ENCODE measurements at regions not wholly inside any gene's neighbourhood (a gene's known extent, or its start where the extent isn't known, plus 50 kb on each side); places are given as distances from the start of the nearest gene placed in this dataset.

DNA sequence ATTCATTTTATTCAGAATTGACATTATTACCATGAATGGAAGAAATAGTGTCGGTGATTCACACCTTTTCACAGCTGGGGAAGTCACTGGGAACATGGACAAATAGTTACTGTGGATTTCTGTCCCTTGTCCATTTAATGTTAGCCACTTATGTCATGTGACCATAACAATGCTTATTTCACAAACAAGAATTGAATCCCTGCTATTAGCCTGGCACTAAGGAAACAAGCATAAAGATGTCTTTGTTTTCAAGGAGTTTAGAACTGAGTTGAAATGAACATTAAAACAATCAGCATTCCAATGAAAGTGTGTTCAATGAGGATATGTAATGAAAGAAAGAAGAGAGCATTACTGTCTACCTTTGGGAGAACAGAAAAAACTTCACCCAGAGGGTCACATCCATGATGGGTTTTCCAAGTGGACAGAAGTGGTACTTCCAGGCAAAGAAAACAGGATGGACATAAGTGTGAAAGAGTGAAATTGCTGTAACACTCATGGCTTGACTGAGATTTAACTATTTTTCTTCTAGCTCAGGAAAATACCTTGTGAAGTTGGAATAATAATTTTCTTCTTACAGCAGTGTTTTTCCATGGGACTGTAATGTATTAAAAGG is 324.5 kb upstream of the UBE2E3 start:
- no peak for TF ChIP-seq EZH2phosphoT487 (IDR thresholded peaks at IDR 0.05; ENCODE audit: low read length)
- no peak for TF ChIP-seq EZH2 (optimal IDR thresholded peaks at IDR 0.05; ENCODE audit: low read depth, low read length)
- no peak for TF ChIP-seq CTCF (IDR thresholded peaks at IDR 0.05; ENCODE audit: low read length)
- Histone ChIP-seq H3K9me3 (replicated peaks; ENCODE audit: insufficient read depth, low read length) (no peaks in the 10 kb centered on the region), H3K9me2 (replicated peaks; ENCODE audit: insufficient read depth, low read length) (no peaks in the 10 kb centered on the region), H3K27me3 (replicated peaks; ENCODE audit: insufficient read depth, low read length) (no peaks in the 10 kb centered on the region), H3K36me3 (replicated peaks; ENCODE audit: insufficient read depth, low read length) (no peaks in the 10 kb centered on the region), H3K27ac (ENCODE audit: low read length) (no peak overlapping the region), H3K79me2 (ENCODE audit: low read length) (no peaks in the 10 kb centered on the region), H4K20me1 (ENCODE audit: insufficient read depth, low read length) (no peaks in the 10 kb centered on the region), H3K4me3 (ENCODE audit: low read length) (no peak overlapping the region), H3K4me1 (ENCODE audit: low read length) (no peaks in the 10 kb centered on the region), H3F3A (ENCODE audit: insufficient read depth, low read length) (no peaks in the 10 kb centered on the region), H3K4me2 (ENCODE audit: low read depth, low read length) (no peak overlapping the region), H3K9ac (ENCODE audit: low read length) (no peak overlapping the region), H2AFZ (ENCODE audit: low read length) (no peak overlapping the region)
- DNase-seq: no peak

GRCh38 chr2:180655393-180655792 is 325.0 kb upstream of the UBE2E3 start:
- Histone ChIP-seq H3K9me2 (replicated peaks; ENCODE audit: insufficient read depth, low read length) (no peaks in the 10 kb centered on the region), H3K4me2 (ENCODE audit: low read depth, low read length) (no peak overlapping the region), H3K9ac (ENCODE audit: low read length) (no peak overlapping the region), H4K20me1 (ENCODE audit: insufficient read depth, low read length) (no peaks in the 10 kb centered on the region), H3K27ac (ENCODE audit: low read length) (no peak overlapping the region), H3K27me3 (replicated peaks; ENCODE audit: insufficient read depth, low read length) (no peaks in the 10 kb centered on the region), H3K9me3 (replicated peaks; ENCODE audit: insufficient read depth, low read length) (no peaks in the 10 kb centered on the region), H3K4me1 (ENCODE audit: low read length) (no peaks in the 10 kb centered on the region), H2AFZ (ENCODE audit: low read length) (no peak overlapping the region), H3K4me3 (ENCODE audit: low read length) (no peak overlapping the region), H3K36me3 (replicated peaks; ENCODE audit: insufficient read depth, low read length) (no peaks in the 10 kb centered on the region), H3F3A (ENCODE audit: insufficient read depth, low read length) (no peaks in the 10 kb centered on the region), H3K79me2 (ENCODE audit: low read length) (no peaks in the 10 kb centered on the region)
- TF ChIP-seq CTCF (IDR thresholded peaks at IDR 0.05; ENCODE audit: low read length): no peak
- no peak for TF ChIP-seq EZH2phosphoT487 (IDR thresholded peaks at IDR 0.05; ENCODE audit: low read length)
- TF ChIP-seq EZH2 (optimal IDR thresholded peaks at IDR 0.05; ENCODE audit: low read depth, low read length): no peak
- DNase-seq: no peak

- DNase-seq: no peak
Observed at GRCh38 chr2:180653481-180653880, 326.9 kb upstream of the UBE2E3 start.

More at GRCh38 chr2:180653481-180653880, 326.9 kb upstream of the UBE2E3 start:
- Histone ChIP-seq H3F3A (ENCODE audit: insufficient read depth, low read length) (no peaks in the 10 kb centered on the region), H3K4me1 (ENCODE audit: low read length) (no peaks in the 10 kb centered on the region), H3K4me3 (ENCODE audit: low read length) (no peak overlapping the region), H3K79me2 (ENCODE audit: low read length) (no peaks in the 10 kb centered on the region), H3K36me3 (replicated peaks; ENCODE audit: insufficient read depth, low read length) (no peaks in the 10 kb centered on the region), H2AFZ (ENCODE audit: low read length) (no peak overlapping the region), H3K27me3 (replicated peaks; ENCODE audit: insufficient read depth, low read length) (no peaks in the 10 kb centered on the region), H3K27ac (ENCODE audit: low read length) (no peak overlapping the region), H3K4me2 (ENCODE audit: low read depth, low read length) (no peak overlapping the region), H3K9me3 (replicated peaks; ENCODE audit: insufficient read depth, low read length) (no peaks in the 10 kb centered on the region), H3K9me2 (replicated peaks; ENCODE audit: insufficient read depth, low read length) (no peaks in the 10 kb centered on the region), H4K20me1 (ENCODE audit: insufficient read depth, low read length) (no peaks in the 10 kb centered on the region), H3K9ac (ENCODE audit: low read length) (no peak overlapping the region)
- TF ChIP-seq CTCF (IDR thresholded peaks at IDR 0.05; ENCODE audit: low read length) (no peak), EZH2 (optimal IDR thresholded peaks at IDR 0.05; ENCODE audit: low read depth, low read length) (no peak), EZH2phosphoT487 (IDR thresholded peaks at IDR 0.05; ENCODE audit: low read length) (no peak)
